Upper lobe of left lung (tissue), 6 donors: ENCODE measurements at regions not wholly inside any gene's neighbourhood (a gene's known extent, or its start where the extent isn't known, plus 50 kb on each side); places are given as distances from the start of the nearest gene placed in this dataset.
"Not testable (repeated sequence)": the region's sequence is repeated elsewhere in the genome, so short reads cannot be mapped to it uniquely, and the experiment has no call there.

Experiments used
- ATAC-seq, 2 donors: fragments of 200-7000 bp; cut with Tn5 transposase; one replicate each; pipeline ENCODE4 v1.9.1; 2022; ENCODE audit warnings: mild to moderate bottlenecking in 2 of 2, moderate library complexity in 2 of 2; ENCODE audit not compliant: low FRiP score in 2 of 2
- DNase-seq, 2 donors: peaks; one replicate each; pipeline ENCODE4 v3.0.0-alpha.2; 2019 to 2020
- H3K27ac ChIP-seq, 4 donors: fragments of 200-600 bp; sonication (generic); one replicate each; pipeline ENCODE4 v1.5.1; 2016 to 2019
- H3K27me3 ChIP-seq, 4 donors: fragments of 200-600 bp; sonication (generic); one replicate each; pipeline ENCODE4 v1.5.1; 2017 to 2019
- H3K36me3 ChIP-seq, 4 donors: fragments of 200-600 bp; sonication (generic); one replicate each; pipeline ENCODE4 v1.5.1; 2016 to 2019
- H3K4me1 ChIP-seq, 4 donors: fragments of 200-600 bp; sonication (generic); one replicate each; pipeline ENCODE4 v1.5.1; 2018 to 2019
- H3K4me3 ChIP-seq, 4 donors: fragments of 200-600 bp; sonication (generic); one replicate each; pipeline ENCODE4 v1.5.1; 2017 to 2019; ENCODE audit warnings: mild to moderate bottlenecking in 2 of 4, moderate library complexity in 1 of 4
- H3K9me3 ChIP-seq, 4 donors: fragments of 200-600 bp; sonication (generic); one replicate each; pipeline ENCODE4 v1.5.1; 2018 to 2019
- CTCF ChIP-seq, 6 experiments: fragments of 450-650 bp in 4 of 6; fragments of 200-600 bp in 2 of 6; sonication (generic) in 2 of 6; IDR thresholded peaks; one replicate each; pipeline ENCODE4 v1.5.1; 2016 to 2019; ENCODE audit warnings: antibody characterized with exemption in 6 of 6
- EP300 ChIP-seq, 4 donors: sonication (generic); formaldehyde crosslinking; IDR thresholded peaks; one replicate each; pipeline ENCODE4 v1.5.1; 2017; ENCODE audit warnings: antibody characterized with exemption in 4 of 4, control low read depth in 2 of 4
- POLR2A ChIP-seq, 4 donors: fragments of 450-650 bp; IDR thresholded peaks; one replicate each; pipeline ENCODE4 v1.5.1; 2016 to 2017; ENCODE audit warnings: antibody characterized with exemption in 4 of 4, mild to moderate bottlenecking in 2 of 4
- POLR2AphosphoS5 ChIP-seq, 2 donors: sonication (generic); formaldehyde crosslinking; IDR thresholded peaks; one replicate each; pipeline ENCODE4 v1.5.1; 2017; ENCODE audit warnings: antibody characterized with exemption in 2 of 2
- WGBS, 2 donors: methylation state at CpG; one replicate each; pipeline ENCODE4 v1.1.5; 2017 to 2018; 5-methylcytosine and 5-hydroxymethylcytosine counted together
- donor health status: DM: no; HTN: no; CAD: no; lungs with moderate emphysema.
- donor health status: DM: no; HTN: yes; CAD: no; lungs with severe emphysema.

- 41 to 53% methylated on average over 3 of the region's 3 CpGs for WGBS, 2 donors
- Histone ChIP-seq H3K27me3 (no peaks in the 10 kb centered on the region), H3K4me3 (no peak overlapping the region), H3K27ac (no peak overlapping the region), H3K36me3 (no peaks in the 10 kb centered on the region), H3K4me1 (peaks cover 0 to 4% (median 2%) of the 10 kb centered on the region in 4 donors), H3K9me3 (no peaks in the 10 kb centered on the region)
- peak; percentile 34 to 61 for ATAC-seq
- TF ChIP-seq CTCF (IDR thresholded peaks at IDR 0.05): no peak
- no peak for TF ChIP-seq POLR2A (IDR thresholded peaks at IDR 0.05)
- no peak for TF ChIP-seq POLR2AphosphoS5 (IDR thresholded peaks at IDR 0.05)
- no peak for TF ChIP-seq EP300 (IDR thresholded peaks at IDR 0.05)
- DNase-seq: no peak
Measured at GRCh38 chr5:167294882-167295680, 996.4 kb upstream of the WWC1 start.

GRCh38 chr5:167295681-167296005 is 995.8 kb upstream of the WWC1 start:
- WGBS, 2 donors: 81 to 89% methylated on average over 2 of the region's 2 CpGs
- H3K27ac ChIP-seq: no peak overlapping the region

GRCh38 chr5:167296066-167296465 is 995.4 kb upstream of the WWC1 start:
- DNase-seq (no peak), ATAC-seq (no peak)
- Histone ChIP-seq H3K9me3 (no peaks in the 10 kb centered on the region), H3K27ac (no peak overlapping the region), H3K36me3 (no peaks in the 10 kb centered on the region), H3K4me1 (peaks cover 0 to 4% (median 2%) of the 10 kb centered on the region in 4 donors), H3K27me3 (no peaks in the 10 kb centered on the region), H3K4me3 (no peak overlapping the region)
- 42 to 54% methylated on average over 5 of the region's 5 CpGs for WGBS, 2 donors
- TF ChIP-seq POLR2A (IDR thresholded peaks at IDR 0.05): no peak
- no peak for TF ChIP-seq POLR2AphosphoS5 (IDR thresholded peaks at IDR 0.05)
- TF ChIP-seq EP300 (IDR thresholded peaks at IDR 0.05): no peak
- no peak for TF ChIP-seq CTCF (IDR thresholded peaks at IDR 0.05)

More at GRCh38 chr5:167295681-167296005, 995.8 kb upstream of the WWC1 start:
- no peaks in the 10 kb centered on the region for H3K9me3 ChIP-seq
- TF ChIP-seq POLR2A (IDR thresholded peaks at IDR 0.05) (no peak), POLR2AphosphoS5 (IDR thresholded peaks at IDR 0.05) (no peak), CTCF (IDR thresholded peaks at IDR 0.05) (no peak), EP300 (IDR thresholded peaks at IDR 0.05) (no peak)
- DNase-seq: no peak
- H3K4me3 ChIP-seq: no peak overlapping the region
- H3K27me3 ChIP-seq: no peaks in the 10 kb centered on the region
- no peaks in the 10 kb centered on the region for H3K36me3 ChIP-seq
- no peak for ATAC-seq
- H3K4me1 ChIP-seq: peaks cover 0 to 4% (median 2%) of the 10 kb centered on the region in 4 donors

GRCh38 chr5:167296661-167297060 is 994.8 kb upstream of the WWC1 start:
- H3K9me3 ChIP-seq: no peaks in the 10 kb centered on the region
- TF ChIP-seq CTCF (IDR thresholded peaks at IDR 0.05) (no peak), POLR2AphosphoS5 (IDR thresholded peaks at IDR 0.05) (no peak), POLR2A (IDR thresholded peaks at IDR 0.05) (no peak), EP300 (IDR thresholded peaks at IDR 0.05) (no peak)
- DNase-seq: no peak

GRCh38 chr5:167299861-167300260 is 991.6 kb upstream of the WWC1 start:
- not testable (repeated sequence) for ATAC-seq, H3K36me3 ChIP-seq, H3K4me1 ChIP-seq, H3K27me3 ChIP-seq, DNase-seq, H3K27ac ChIP-seq, H3K4me3 ChIP-seq, H3K9me3 ChIP-seq
- WGBS, 2 donors: 80 to 83% methylated on average over 7 of the region's 7 CpGs

More at GRCh38 chr5:167296661-167297060, 994.8 kb upstream of the WWC1 start:
- H3K4me1 ChIP-seq: peaks cover 0 to 4% (median 2%) of the 10 kb centered on the region in 4 donors
- no peak overlapping the region for H3K4me3 ChIP-seq
- 42 to 59% methylated on average over 1 of the region's 1 CpG for WGBS, 2 donors
- no peak overlapping the region for H3K27ac ChIP-seq
- ATAC-seq: no peak
- H3K36me3 ChIP-seq: no peaks in the 10 kb centered on the region
- no peaks in the 10 kb centered on the region for H3K27me3 ChIP-seq
